Testis (tissue), 2 donors: ENCODE measurements at regions not wholly inside any gene's neighbourhood (a gene's known extent, or its start where the extent isn't known, plus 50 kb on each side); places are given as distances from the start of the nearest gene placed in this dataset.
"Not testable (repeated sequence)": the region's sequence is repeated elsewhere in the genome, so short reads cannot be mapped to it uniquely, and the experiment has no call there.

Experiments
- DNase-seq: peaks from one replicate; pipeline ENCODE4 v3.0.0-alpha.2; 2019
- H3K27ac ChIP-seq, 2 donors: fragments of 200-600 bp; sonication (generic); one replicate each; pipeline ENCODE4 v1.5.1; 2019
- H3K27me3 ChIP-seq: fragments of 200-600 bp; sonication (generic); one replicate; pipeline ENCODE4 v1.5.1; 2019
- H3K36me3 ChIP-seq: fragments of 200-600 bp; sonication (generic); one replicate; pipeline ENCODE4 v1.5.1; 2017; ENCODE audit warnings: low read depth; ENCODE audit errors: missing control alignments
- H3K4me1 ChIP-seq: fragments of 200-600 bp; sonication (generic); one replicate; pipeline ENCODE4 v1.5.1; 2019
- H3K4me3 ChIP-seq, 2 donors: fragments of 200-600 bp; sonication (generic); one replicate each; pipeline ENCODE4 v1.5.1; 2017 to 2019
- H3K9me3 ChIP-seq: fragments of 200-600 bp; sonication (generic); one replicate; pipeline ENCODE4 v1.5.1; 2017
- POLR2A ChIP-seq: fragments of 450-650 bp; IDR thresholded peaks from one replicate; pipeline ENCODE4 v1.6.1; 2017; ENCODE audit warnings: antibody characterized with exemption, mild to moderate bottlenecking, moderate library complexity
- WGBS, 2 donors: methylation state at CpG; one replicate each; pipeline ENCODE4 v1.1.5; 2018; 5-methylcytosine and 5-hydroxymethylcytosine counted together
- intact Hi-C: fragments of 100-400 bp; cut with DNase I; formaldehyde crosslinking; loops from one replicate; pipeline ENCODE4 v1.15.1; 2023; ENCODE audit warnings: low total_unique reads
- TF ChIP-seq, protein P1 (sequence below), 3 experiments: fragments of 450-650 bp in 2 of 3; fragments of 200-600 bp in 1 of 3; sonication (generic) in 1 of 3; IDR thresholded peaks; one replicate each; pipeline ENCODE4 v1.5.1; 2016 to 2019; ENCODE audit warnings: antibody characterized with exemption in 3 of 3, mild to moderate bottlenecking in 2 of 3, moderate library complexity in 1 of 3

DNA sequence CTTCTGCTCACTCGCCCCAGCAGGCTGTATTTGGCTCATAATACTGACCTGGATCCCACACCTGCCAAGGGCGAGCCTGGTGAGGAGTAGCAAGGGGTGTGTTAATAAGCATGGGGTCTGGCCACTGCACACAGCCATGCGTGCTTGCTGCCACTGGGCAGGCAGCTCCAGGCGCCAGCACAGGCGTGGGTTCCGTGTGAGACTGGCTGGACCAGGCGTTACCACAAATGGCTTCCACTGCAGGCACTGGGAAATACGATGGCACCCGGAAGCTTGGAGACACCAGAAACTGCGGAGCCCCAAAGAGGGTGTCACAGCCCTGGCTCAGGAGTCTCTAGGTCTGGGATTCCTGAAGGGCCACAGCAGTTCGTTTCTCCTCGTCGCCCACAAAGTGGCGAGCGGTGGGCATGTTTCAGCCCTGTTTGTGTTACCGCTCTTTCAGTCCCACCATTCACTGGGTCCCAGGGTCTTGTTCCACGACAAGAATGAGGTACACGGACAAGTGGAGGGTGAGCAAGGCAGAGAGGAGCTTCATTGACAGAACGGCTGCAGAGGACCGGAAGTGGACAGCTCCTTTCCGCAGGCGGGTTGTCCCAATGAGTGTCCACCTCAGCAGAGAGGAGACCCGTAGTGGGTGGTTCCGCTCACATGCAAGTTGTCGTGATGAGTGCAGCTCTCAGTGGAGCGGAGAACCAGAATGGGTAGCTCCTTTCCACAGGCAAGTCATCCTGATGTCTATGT lies 428.9 kb downstream of the EPHA5 start:
- Histone ChIP-seq H3K36me3 (no peaks in the 10 kb centered on the region), H3K27me3 (no peaks in the 10 kb centered on the region), H3K4me1 (no peaks in the 10 kb centered on the region), H3K27ac (no peak overlapping the region), H3K9me3 (no peaks in the 10 kb centered on the region), H3K4me3 (peak overlapping the region; percentile 41 to 45)
- TF ChIP-seq, protein P1, sequence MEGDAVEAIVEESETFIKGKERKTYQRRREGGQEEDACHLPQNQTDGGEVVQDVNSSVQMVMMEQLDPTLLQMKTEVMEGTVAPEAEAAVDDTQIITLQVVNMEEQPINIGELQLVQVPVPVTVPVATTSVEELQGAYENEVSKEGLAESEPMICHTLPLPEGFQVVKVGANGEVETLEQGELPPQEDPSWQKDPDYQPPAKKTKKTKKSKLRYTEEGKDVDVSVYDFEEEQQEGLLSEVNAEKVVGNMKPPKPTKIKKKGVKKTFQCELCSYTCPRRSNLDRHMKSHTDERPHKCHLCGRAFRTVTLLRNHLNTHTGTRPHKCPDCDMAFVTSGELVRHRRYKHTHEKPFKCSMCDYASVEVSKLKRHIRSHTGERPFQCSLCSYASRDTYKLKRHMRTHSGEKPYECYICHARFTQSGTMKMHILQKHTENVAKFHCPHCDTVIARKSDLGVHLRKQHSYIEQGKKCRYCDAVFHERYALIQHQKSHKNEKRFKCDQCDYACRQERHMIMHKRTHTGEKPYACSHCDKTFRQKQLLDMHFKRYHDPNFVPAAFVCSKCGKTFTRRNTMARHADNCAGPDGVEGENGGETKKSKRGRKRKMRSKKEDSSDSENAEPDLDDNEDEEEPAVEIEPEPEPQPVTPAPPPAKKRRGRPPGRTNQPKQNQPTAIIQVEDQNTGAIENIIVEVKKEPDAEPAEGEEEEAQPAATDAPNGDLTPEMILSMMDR (IDR thresholded peaks at IDR 0.05), result no peak
- TF ChIP-seq POLR2A, result no peak
- DNase-seq, result peak; percentile 45
- 62 to 66% methylated on average over 10 to 20 of the region's 26 CpGs for WGBS, 2 donors
- intact Hi-C loops, result no loop called here

DNA sequence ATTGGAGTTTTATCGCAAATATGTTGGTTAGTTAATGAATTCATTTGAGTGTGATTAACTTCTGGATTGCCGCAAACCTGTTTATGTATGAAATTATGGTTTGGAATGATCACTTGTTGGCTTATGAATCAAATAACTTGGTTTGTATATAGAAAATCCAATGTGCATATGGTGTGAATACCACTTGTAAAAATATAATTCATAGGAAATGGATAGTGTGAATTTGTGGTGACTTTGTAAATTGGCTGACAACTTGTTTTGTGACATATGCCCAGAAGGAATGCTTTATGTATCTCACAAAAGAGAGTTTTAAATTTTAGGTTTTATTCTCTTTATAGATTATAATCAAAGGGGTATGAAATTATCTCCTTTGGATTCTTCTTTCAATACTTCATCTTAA lies 436.2 kb downstream of the EPHA5 start:
- Histone ChIP-seq H3K36me3 (no peaks in the 10 kb centered on the region), H3K27ac (no peak overlapping the region), H3K9me3 (no peaks in the 10 kb centered on the region), H3K4me1 (no peaks in the 10 kb centered on the region), H3K27me3 (no peaks in the 10 kb centered on the region), H3K4me3 (no peak overlapping the region)
- intact Hi-C loops, result no loop called here
- no peak for TF ChIP-seq POLR2A
- TF ChIP-seq, protein P1 (IDR thresholded peaks at IDR 0.05), result no peak
- DNase-seq, result no peak
- 91 to 94% methylated on average over 2 of the region's 2 CpGs for WGBS, 2 donors

DNA sequence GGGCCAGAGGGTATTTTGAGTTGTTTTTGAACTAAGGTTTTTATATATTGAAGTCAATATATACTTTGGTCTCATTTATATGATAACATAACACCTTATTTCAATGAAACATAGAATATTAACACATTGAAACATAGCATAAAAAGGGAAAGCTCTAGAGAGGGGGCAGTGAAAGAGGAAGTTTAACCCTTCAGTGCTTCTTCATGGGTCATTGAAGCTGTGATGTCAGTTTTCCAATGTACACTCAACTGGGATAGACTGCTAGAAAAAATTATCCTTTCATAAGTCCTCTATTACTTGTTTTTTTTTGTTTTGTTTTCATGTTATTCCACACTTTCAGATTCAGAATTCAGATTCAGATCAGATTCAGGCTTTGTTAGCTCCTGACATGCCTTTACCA lies 442.7 kb downstream of the EPHA5 start:
- TF ChIP-seq POLR2A, result no peak
- TF ChIP-seq, protein P1 (IDR thresholded peaks at IDR 0.05), result no peak
- Histone ChIP-seq H3K4me3 (no peak overlapping the region), H3K4me1 (no peaks in the 10 kb centered on the region), H3K9me3 (no peaks in the 10 kb centered on the region), H3K27me3 (no peaks in the 10 kb centered on the region), H3K36me3 (no peaks in the 10 kb centered on the region), H3K27ac (no peak overlapping the region)
- intact Hi-C loops, result no loop called here
- DNase-seq, result no peak

DNA sequence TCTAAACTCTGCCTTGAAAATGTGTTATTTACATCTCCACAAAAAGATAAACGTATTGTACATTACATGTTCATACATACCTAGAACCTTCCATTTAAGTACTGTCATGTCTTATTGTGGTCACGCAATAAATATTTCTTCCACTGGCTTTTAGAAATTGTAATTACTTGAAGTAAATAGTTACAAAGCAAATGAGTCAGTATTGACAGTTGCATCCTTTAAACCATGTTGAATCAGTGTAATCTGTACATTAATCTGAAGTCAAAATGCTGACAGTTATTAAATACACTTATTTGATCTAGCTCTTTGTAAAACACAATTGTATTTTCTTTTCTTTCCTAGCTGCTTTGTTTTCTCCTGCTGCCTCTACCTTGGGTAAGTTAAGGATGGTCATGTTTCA lies 446.7 kb downstream of the EPHA5 start:
- Histone ChIP-seq H3K27ac (no peak overlapping the region), H3K27me3 (no peaks in the 10 kb centered on the region), H3K36me3 (no peaks in the 10 kb centered on the region), H3K4me1 (no peaks in the 10 kb centered on the region), H3K9me3 (no peaks in the 10 kb centered on the region), H3K4me3 (no peak overlapping the region)
- DNase-seq, result no peak
- intact Hi-C loops, result no loop called here
- TF ChIP-seq POLR2A, result no peak
- TF ChIP-seq, protein P1 (IDR thresholded peaks at IDR 0.05), result no peak
- 84 to 86% methylated on average over 2 of the region's 2 CpGs for WGBS, 2 donors

DNA sequence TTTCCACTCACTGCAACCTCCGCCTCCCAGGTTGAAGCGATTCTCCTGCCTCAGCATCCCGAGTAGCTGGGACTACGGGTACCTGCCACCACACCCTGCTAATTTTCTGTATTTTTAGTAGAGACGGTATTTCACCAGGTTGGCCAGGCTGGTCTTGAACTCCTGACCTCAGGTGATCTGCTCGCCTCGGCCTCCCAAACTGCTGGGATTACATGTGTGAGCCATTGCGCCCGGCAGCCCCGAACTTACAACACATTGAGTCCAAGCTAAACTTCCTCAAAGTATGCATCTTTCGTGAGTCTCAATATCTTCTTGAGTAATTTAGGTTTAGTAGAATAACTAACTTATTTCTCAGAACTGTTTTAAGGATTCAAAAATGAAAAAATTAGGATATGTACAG lies 447.2 kb downstream of the EPHA5 start:
- H3K4me1 ChIP-seq, H3K27ac ChIP-seq, H3K27me3 ChIP-seq, H3K36me3 ChIP-seq, DNase-seq, intact Hi-C loops, H3K4me3 ChIP-seq, H3K9me3 ChIP-seq: not testable (repeated sequence)
- 91% methylated on average over 11 of the region's 11 CpGs for WGBS, 2 donors
